Nephron progenitor cell (in vitro differentiated cells): ENCODE measurements at regions not wholly inside any gene's neighbourhood (a gene's known extent, or its start where the extent isn't known, plus 50 kb on each side); places are given as distances from the start of the nearest gene placed in this dataset.
A peak's percentile ranks its signal among the peaks of the same experiment; 100 is the strongest.

Experiments used
- DNase-seq: peaks from one replicate; pipeline ENCODE4 v3.0.0; 2021
- H3K27ac Mint-ChIP-seq: 2 replicates; pipeline ENCODE4 v1.8.0; 2021; ENCODE audit warnings: mild to moderate bottlenecking, moderate library complexity, mixed read lengths
- H3K27me3 Mint-ChIP-seq: 2 replicates; pipeline ENCODE4 v1.8.0; 2021; ENCODE audit warnings: mild to moderate bottlenecking, low read depth, mixed read lengths; ENCODE audit not compliant: poor library complexity
- H3K36me3 Mint-ChIP-seq: 2 replicates; pipeline ENCODE4 v1.8.0; 2021; ENCODE audit warnings: low read depth, mixed read lengths
- H3K4me1 Mint-ChIP-seq: 2 replicates; pipeline ENCODE4 v1.8.0; 2021; ENCODE audit warnings: mixed read lengths
- H3K4me3 Mint-ChIP-seq: 2 replicates; pipeline ENCODE4 v1.8.0; 2021; ENCODE audit warnings: mild to moderate bottlenecking, moderate library complexity, mixed read lengths
- H3K9me3 Mint-ChIP-seq: 2 replicates; pipeline ENCODE4 v1.8.0; 2021; ENCODE audit warnings: mild to moderate bottlenecking, moderate library complexity, mixed read lengths
- TF ChIP-seq, protein P1 (sequence below): fragments of 200-600 bp; sonication (generic); IDR thresholded peaks from 2 replicates; pipeline ENCODE4 v1.5.0; 2021; ENCODE audit warnings: antibody characterized with exemption

DNA sequence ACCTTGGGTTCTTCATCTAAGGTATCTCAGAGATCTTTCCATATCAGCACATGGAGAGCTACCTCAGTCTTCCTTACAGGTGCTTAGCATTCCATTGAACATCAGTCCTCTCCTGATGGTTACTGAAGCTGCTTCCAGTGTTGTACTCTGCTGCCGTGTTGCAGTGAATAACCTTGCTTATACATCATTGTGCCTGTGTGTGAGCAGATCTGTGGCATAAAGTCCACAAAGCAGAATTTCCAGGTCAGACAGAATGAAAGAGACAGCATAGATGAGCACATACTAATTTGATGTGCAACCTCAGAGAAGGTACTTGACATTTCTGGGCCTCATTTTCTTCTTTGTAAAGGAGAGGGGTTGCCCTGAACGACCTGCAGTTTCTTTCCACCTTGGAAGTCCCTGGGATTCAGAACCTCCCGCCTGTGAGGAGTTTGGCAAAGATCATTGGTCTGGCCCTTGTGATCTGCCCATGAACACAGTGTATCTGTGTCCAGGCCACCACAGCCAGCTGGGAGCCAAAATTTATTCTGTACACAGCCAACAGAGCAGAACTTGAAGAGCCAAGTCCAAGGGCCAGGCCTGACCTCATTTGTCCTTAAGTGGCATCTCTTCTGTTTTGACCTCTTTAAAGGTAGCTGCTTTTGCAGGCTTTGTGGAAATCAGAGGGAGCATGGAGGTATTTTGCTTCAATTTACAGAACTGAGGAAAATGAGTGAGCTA, 57.2 kb upstream of the SLC7A14 start:
- TF ChIP-seq, protein P1, sequence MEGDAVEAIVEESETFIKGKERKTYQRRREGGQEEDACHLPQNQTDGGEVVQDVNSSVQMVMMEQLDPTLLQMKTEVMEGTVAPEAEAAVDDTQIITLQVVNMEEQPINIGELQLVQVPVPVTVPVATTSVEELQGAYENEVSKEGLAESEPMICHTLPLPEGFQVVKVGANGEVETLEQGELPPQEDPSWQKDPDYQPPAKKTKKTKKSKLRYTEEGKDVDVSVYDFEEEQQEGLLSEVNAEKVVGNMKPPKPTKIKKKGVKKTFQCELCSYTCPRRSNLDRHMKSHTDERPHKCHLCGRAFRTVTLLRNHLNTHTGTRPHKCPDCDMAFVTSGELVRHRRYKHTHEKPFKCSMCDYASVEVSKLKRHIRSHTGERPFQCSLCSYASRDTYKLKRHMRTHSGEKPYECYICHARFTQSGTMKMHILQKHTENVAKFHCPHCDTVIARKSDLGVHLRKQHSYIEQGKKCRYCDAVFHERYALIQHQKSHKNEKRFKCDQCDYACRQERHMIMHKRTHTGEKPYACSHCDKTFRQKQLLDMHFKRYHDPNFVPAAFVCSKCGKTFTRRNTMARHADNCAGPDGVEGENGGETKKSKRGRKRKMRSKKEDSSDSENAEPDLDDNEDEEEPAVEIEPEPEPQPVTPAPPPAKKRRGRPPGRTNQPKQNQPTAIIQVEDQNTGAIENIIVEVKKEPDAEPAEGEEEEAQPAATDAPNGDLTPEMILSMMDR, result no peak
- Mint-ChIP-seq H3K36me3 (no peaks in the 10 kb centered on the region), H3K4me1 (peaks cover 9% of the 10 kb centered on the region), H3K4me3 (no peak overlapping the region), H3K27ac (peak overlapping the region; percentile 2), H3K27me3 (peaks cover 4% of the 10 kb centered on the region), H3K9me3 (peaks cover 24% of the 10 kb centered on the region)
- no peak for DNase-seq

DNA sequence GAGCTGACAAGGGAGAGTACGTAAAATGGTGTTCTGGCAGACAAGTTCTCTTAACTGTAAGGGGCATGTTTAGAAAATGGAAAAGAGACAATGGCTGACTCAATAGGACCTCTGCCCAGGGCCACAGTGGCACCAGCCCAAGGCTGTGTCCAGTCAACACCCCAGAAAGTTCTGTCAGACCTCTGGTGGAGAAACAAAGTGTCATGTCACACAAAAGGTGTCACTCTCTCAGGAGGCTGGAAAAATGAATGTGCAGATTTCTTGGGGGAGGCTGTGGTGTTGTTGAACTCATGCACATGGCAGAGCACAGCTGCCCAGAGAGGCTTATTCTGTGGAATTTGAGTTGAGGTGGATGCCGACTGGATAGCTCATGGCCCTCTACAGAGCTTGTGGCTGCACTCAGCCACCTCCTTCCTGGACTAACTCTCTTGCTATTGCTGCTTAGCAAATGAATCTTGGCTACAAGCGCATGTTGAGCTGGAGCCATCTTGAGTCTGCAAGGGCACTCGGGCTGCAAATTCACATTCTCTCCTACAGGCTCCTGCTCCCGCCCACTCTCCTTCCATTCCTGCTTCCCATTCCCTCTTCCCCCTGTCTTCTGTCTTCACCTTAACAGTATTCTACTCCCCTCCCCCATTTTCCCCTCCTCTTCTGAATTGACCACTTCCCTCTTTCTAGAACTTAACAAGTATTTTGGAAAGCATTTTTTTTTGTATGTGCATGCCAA, 55.8 kb upstream of the SLC7A14 start:
- Mint-ChIP-seq H3K9me3 (peaks cover 19% of the 10 kb centered on the region), H3K4me3 (no peak overlapping the region)

DNA sequence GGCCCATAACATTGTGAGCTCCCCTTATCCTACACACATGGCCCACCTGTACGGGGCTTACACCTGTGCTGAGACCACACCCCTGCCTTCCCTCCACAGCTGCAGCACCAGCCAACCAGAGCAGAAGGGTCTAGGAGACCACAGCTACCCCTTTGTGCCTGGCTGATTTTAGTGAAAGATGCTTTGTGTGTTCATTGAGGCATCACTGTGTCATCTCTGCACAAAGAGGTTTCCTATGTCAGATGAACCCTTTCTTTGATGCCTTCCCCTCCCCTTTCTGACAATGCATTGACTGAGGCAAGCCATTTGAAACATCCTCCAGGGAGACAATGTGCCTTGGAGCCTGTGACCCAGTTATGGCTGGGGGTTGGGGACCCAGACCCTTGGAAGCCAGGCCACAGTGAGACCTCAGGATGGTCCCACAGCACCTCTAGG, 54.9 kb upstream of the SLC7A14 start:
- Mint-ChIP-seq H3K9me3 (peaks cover 11% of the 10 kb centered on the region), H3K36me3 (no peaks in the 10 kb centered on the region), H3K4me3 (no peak overlapping the region), H3K4me1 (peaks cover 28% of the 10 kb centered on the region), H3K27ac (no peak overlapping the region), H3K27me3 (peaks cover 9% of the 10 kb centered on the region)
- no peak for DNase-seq
- TF ChIP-seq, protein P1, result no peak

More for the DNA sequence above, 55.8 kb upstream of the SLC7A14 start:
- no peak for DNase-seq
- TF ChIP-seq, protein P1, result no peak
- H3K36me3 Mint-ChIP-seq, result no peaks in the 10 kb centered on the region
- peak overlapping the region; percentile 5 for H3K27ac Mint-ChIP-seq
- H3K4me1 Mint-ChIP-seq, result peaks cover 19% of the 10 kb centered on the region
- H3K27me3 Mint-ChIP-seq, result peaks cover 4% of the 10 kb centered on the region

DNA sequence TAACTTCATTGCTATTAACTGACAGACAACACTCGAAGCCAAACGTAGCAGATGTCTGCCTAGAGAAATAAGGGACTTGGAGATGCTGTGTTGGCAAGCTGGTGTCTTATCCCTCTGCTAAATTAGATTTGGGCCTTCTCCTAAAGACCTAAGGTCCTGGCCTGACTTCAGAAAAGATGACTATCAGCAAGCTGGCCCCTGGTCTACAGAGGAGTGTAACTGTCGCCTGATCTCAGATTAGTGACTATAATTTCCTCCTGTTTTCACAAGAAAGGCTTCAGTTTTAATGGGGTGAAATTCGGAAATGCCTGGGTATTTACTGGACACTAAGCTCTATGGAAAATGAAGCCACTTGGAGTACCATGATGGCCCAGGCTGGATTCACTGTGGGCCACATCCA, 53.1 kb upstream of the SLC7A14 start:
- H3K4me1 Mint-ChIP-seq, result peaks cover 42% of the 10 kb centered on the region
- H3K36me3 Mint-ChIP-seq, result no peaks in the 10 kb centered on the region
- peaks cover 9% of the 10 kb centered on the region for H3K27me3 Mint-ChIP-seq
- H3K9me3 Mint-ChIP-seq, result peaks cover 4% of the 10 kb centered on the region
- H3K4me3 Mint-ChIP-seq, result no peak overlapping the region
- DNase-seq, result no peak
- TF ChIP-seq, protein P1, result no peak
- H3K27ac Mint-ChIP-seq, result no peak overlapping the region

DNA sequence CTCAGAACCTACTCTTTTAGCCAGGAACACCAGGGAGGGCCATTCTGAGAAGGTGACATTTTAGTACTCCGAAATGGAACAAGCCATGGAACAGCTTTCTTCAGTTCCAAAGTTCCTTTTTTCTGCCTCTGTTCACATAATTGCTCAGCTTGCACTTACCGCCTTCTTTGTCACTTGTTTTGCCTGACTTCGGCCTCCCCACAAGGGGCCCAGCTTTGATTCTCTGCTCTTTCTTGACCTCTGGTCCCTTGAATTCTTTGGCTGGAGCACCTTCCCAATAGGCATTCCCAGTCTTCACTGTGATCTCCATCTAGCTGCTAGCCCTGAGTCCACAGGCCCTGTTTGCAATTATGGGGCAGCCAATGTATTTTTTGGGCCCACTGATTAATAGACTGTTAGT, 51.4 kb upstream of the SLC7A14 start:
- no peaks in the 10 kb centered on the region for H3K36me3 Mint-ChIP-seq
- H3K4me1 Mint-ChIP-seq, result peaks cover 46% of the 10 kb centered on the region
- no peak for DNase-seq
- TF ChIP-seq, protein P1, result no peak
- no peak overlapping the region for H3K27ac Mint-ChIP-seq
- H3K9me3 Mint-ChIP-seq, result no peaks in the 10 kb centered on the region
- no peak overlapping the region for H3K4me3 Mint-ChIP-seq
- peaks cover 9% of the 10 kb centered on the region for H3K27me3 Mint-ChIP-seq
